ENCODE measurements at regions not wholly inside any gene's neighbourhood (a gene's known extent, or its start where the extent isn't known, plus 50 kb on each side); places are given as distances from the start of the nearest gene placed in this dataset.
A peak's percentile ranks its signal among the peaks of the same experiment; 100 is the strongest.

DNA sequence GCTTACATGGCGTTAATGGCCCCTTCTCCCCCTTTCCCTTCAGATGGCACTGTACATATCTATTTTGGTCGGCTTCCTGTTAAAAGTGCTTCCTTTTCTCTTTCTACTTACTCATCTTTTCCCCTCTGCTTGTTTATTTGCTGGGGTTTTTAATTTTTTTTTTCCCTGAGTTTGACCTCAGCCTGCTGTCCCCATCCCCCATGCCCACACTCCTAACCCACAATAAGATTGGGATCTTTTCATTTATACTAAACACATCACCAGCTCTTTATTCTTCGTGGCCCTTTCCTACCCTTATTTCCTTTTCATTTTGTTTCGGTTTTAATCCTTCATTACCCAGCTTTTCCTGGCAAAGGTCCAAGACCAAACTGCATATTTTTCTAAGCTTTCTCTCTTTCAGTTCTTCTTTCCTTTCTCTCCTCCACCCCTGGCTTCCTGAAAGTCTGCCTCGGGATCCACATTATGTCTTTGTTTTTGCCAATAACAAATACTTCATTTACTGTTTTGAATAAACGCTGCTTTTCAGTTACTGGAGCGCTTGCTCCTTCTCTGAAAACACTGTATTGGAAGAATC lies 152.0 kb upstream of the USP9X start:
- Mint-ChIP-seq H3K4me3 (peak overlapping the region; percentile 80), H3K36me3 (ENCODE audit: low read depth) (no peaks in the 10 kb centered on the region), H3K9me3 (peaks cover 2% of the 10 kb centered on the region), H3K27me3 (no peaks in the 10 kb centered on the region), H3K27ac (peak overlapping the region; percentile 74), H3K4me1 (peaks cover 18% of the 10 kb centered on the region)
- no peak for TF ChIP-seq CTCF (IDR thresholded peaks at IDR 0.05)
- DNase-seq (no peak), ATAC-seq (ENCODE audit: low read depth) (no peak)
- ChIA-PET POLR2A (interaction anchor here (0.5 to 0.6 kb wide), 3 partner anchors 76 to 145 kb away, joined by 3 to 7 read pairs (median 3); no protein-coding TSS in a partner anchor), CTCF (interaction anchor here (1.2 kb wide), 1 partner anchor 181 kb away, joined by 3 read pairs; no protein-coding TSS in a partner anchor)
- intact Hi-C loops (cut with micrococcal nuclease) = no loop called here

GRCh38 chrX:40933706-40934425 lies 151.4 kb upstream of the USP9X start:
- DNase-seq (no peak), ATAC-seq (ENCODE audit: low read depth) (no peak)
- Mint-ChIP-seq H3K9me3 (no peaks in the 10 kb centered on the region), H3K27me3 (no peaks in the 10 kb centered on the region), H3K4me3 (peak overlapping the region; percentile 80), H3K36me3 (ENCODE audit: low read depth) (no peaks in the 10 kb centered on the region), H3K4me1 (peaks cover 18% of the 10 kb centered on the region), H3K27ac (peak overlapping the region; percentile 74)
- ChIA-PET POLR2A (interaction anchor here (0.5 kb wide), 1 partner anchor 76 kb away, joined by 7 read pairs; no protein-coding TSS in a partner anchor), CTCF (interaction anchor here (1.2 kb wide), 1 partner anchor 181 kb away, joined by 3 read pairs; no protein-coding TSS in a partner anchor)
- TF ChIP-seq CTCF (IDR thresholded peaks at IDR 0.05) = no peak
- intact Hi-C loops (cut with micrococcal nuclease) = no loop called here

GRCh38 chrX:40936827-40937226 lies 148.4 kb upstream of the USP9X start:
- H3K4me1 Mint-ChIP-seq = peaks cover 17% of the 10 kb centered on the region
- TF ChIP-seq CTCF (IDR thresholded peaks at IDR 0.05) = no peak
- H3K27ac Mint-ChIP-seq = no peak overlapping the region
- POLR2A ChIA-PET = no interaction called here
- no peak for DNase-seq
- no peak for ATAC-seq (ENCODE audit: low read depth)
- no peaks in the 10 kb centered on the region for H3K9me3 Mint-ChIP-seq
- no peaks in the 10 kb centered on the region for H3K36me3 Mint-ChIP-seq (ENCODE audit: low read depth)
- H3K4me3 Mint-ChIP-seq = no peak overlapping the region
- CTCF ChIA-PET = no interaction called here
- intact Hi-C loops (cut with micrococcal nuclease) = no loop called here
- H3K27me3 Mint-ChIP-seq = no peaks in the 10 kb centered on the region

- no peaks in the 10 kb centered on the region for H3K9me3 Mint-ChIP-seq
- no peak for TF ChIP-seq CTCF (IDR thresholded peaks at IDR 0.05)
- POLR2A ChIA-PET = no interaction called here
- CTCF ChIA-PET = no interaction called here
- H3K4me1 Mint-ChIP-seq = peaks cover 7% of the 10 kb centered on the region
- no peak for DNase-seq
- H3K36me3 Mint-ChIP-seq (ENCODE audit: low read depth) = no peaks in the 10 kb centered on the region
- no peak overlapping the region for H3K27ac Mint-ChIP-seq
- intact Hi-C loops (cut with micrococcal nuclease) = no loop called here
- no peaks in the 10 kb centered on the region for H3K27me3 Mint-ChIP-seq
- no peak overlapping the region for H3K4me3 Mint-ChIP-seq
- ATAC-seq (ENCODE audit: low read depth) = no peak
These were observed 146.8 kb upstream of the USP9X start for GRCh38 chrX:40938423-40938822.

DNA sequence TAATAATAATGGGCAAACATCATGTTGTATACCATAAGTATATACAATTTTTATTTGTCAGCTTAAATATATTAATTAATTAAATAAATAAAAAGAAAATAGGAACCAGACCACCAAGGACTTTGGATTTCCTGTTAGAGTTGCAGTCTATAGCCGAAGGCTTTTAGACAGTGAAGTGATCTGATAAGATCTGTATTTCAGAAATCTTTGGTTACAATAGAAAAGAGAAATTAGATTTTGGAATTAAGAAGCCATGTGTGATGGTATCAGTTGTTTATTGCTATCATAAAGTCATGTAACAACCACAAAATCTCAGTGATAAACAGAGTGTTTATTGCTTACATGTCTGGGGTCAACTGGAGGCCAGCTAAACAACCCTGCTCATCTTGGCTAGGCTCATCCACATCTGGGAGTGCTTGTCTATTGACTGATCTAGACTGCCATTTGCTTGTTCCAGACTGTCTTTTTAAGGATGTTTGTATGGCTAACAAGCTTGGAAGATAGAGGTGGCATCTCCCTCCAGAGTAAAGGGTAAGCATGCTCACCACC lies 142.1 kb upstream of the USP9X start:
- Mint-ChIP-seq H3K36me3 (ENCODE audit: low read depth) (no peaks in the 10 kb centered on the region), H3K4me3 (no peak overlapping the region), H3K4me1 (peaks cover 3% of the 10 kb centered on the region), H3K9me3 (no peaks in the 10 kb centered on the region), H3K27ac (no peak overlapping the region), H3K27me3 (no peaks in the 10 kb centered on the region)
- DNase-seq = no peak
- TF ChIP-seq CTCF (IDR thresholded peaks at IDR 0.05) = no peak
- no peak for ATAC-seq (ENCODE audit: low read depth)
- POLR2A ChIA-PET = no interaction called here
- intact Hi-C loops (cut with micrococcal nuclease) = no loop called here
- CTCF ChIA-PET = no interaction called here

Measured in activated B cell treated with CpG ODN at 0.5 μM for 24 hours (primary cell).